HG02840 (cell line): ENCODE measurements at regions not wholly inside any gene's neighbourhood (a gene's known extent, or its start where the extent isn't known, plus 50 kb on each side); places are given as distances from the start of the nearest gene placed in this dataset.
"Not testable (repeated sequence)": the region's sequence is repeated elsewhere in the genome, so short reads cannot be mapped to it uniquely, and the experiment has no call there.

Source experiments
- ATAC-seq: cut with Tn5 transposase; IDR thresholded peaks from one replicate; pipeline ENCODE4 v1.9.1; 2021; ENCODE audit warnings: mild to moderate bottlenecking, moderate library complexity, moderate number of reproducible peaks; ENCODE audit not compliant: unreplicated experiment, low FRiP score

DNA sequence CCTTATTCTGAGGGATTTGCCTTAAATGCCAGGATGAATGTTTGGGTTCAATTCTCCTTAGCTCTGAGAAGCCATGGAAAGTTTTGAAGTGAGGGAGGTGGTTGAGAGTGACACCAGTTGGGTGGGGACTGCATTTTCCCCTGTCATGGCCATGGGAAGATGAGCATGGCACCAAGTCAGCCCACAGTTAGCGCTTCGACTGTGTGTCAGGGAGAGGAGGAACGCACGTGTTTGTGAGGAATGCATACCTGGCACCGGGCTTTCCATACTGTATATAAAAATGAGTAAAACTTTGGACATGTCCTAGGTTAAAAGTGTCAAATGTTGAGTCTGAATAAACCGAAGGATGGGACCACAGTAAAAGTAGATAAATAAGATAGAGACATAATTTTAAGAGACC is 187.5 kb upstream of the KL start:
- no peak for ATAC-seq

- no peak for ATAC-seq
Observed at GRCh38 chr13:32829269-32829668, 187.0 kb upstream of the KL start.

DNA sequence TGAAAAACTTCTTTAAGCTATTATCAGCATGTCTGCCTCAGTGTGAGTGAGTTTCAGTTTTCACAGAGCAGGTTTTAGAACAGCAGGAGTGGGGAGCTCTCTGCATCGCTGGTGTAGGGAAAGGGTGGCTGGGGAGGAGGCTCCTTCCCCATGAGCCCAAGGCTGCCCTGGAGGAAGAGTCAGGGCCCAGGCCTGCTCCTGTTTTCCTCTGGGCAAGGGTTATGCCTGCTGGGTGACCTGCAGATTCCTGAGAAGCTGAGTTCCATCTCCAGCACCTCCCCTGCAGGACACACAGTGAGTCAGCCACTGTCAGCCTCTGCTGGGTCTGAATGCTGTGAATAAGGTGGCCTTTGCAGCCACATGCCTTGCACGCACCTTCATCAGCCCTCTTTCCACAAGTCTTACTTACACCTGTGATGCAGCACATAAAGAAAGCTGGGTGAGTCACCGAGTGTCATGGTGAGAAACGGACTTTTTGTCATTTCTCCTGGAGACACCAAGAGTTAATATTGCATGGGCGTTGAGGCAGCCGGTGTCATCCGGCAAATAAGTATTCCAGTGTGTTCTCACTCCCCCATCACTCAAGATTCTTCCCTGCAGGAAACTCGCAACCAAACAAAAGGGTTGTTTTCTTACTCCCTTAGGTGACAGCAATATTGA is 186.4 kb upstream of the KL start:
- ATAC-seq = no peak

DNA sequence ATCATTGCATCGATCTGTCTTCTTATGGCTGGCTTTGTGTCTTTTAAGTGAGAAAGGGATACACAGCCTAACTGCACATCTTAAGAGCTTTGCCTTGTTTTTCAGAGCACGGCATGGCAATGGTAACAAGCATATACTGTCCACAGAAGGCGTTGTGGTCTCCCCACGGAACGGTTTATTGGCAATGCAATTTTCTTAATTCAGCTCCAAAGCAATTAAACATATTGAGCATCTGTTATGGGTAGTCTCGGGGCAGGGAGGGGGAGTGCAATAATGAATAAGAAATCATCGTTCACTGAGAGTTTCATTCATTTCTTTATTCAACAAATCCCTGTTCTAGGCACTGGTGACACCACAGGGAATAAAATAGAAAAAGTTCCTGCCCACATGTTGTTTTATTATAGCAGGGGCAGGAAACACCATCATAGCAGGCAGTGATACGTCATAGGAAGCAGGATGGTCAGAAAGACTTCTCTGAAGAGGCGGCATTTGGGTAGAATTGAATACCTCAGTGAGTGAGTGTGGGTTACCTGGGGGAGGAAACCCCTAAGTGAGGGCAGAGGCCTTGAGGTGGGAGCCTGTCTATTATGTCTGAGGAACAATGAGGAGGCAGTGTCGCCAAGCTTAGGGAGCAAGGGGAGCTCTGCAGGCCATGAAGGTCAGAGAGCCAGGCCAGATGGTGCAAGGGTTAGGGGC is 185.7 kb upstream of the KL start:
- ATAC-seq = no peak

- ATAC-seq = no peak
Observed at GRCh38 chr13:32837307-32837972, 178.8 kb upstream of the KL start.

DNA sequence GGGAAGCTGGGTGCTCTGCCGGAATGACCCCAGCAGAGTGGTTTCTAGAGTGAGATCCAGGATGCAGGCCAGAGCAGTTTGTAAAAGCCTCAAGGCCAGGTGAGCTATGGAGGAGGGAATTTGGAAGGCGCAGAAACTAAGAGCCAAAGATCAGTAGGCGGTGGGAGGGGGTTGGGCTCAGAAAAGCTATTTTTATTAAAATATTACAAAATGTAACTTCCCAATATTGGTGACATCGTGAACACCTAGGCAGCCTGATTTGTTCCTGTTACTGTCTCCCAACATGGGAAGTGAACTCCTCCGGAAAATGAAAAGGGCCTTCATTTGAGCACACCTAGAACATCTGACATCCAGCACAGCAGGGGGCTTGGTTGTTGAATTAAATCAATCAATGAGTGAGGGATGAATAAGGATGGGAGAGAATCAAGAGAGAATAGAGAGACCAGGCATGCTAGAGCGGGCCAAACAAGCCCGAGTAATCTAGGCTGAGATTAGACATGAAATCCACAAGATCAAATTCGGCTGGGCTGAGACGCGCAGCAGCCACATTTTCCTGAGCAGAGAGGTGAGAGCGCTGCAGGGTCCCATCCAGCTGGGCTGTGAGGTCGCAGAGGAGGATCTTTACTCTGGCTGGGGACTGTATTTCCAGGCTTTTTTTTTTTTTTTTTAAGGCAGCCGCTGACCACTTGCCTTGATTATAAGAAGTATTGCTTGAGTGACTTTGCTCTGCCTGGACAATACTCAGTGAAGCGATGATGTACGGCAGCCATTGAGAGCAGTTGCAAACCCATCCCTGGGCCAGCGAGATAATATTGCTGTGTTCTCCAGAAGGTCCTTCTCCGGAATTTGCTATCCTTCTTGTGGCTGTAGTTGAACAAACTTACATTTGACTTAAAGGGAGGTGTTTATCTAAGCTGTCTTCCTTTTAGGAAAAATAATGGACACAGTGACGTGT is 178.0 kb upstream of the KL start:
- ATAC-seq = no peak

- ATAC-seq = peak; percentile 55
Observed at GRCh38 chr13:32838945-32839344, 177.3 kb upstream of the KL start.

DNA sequence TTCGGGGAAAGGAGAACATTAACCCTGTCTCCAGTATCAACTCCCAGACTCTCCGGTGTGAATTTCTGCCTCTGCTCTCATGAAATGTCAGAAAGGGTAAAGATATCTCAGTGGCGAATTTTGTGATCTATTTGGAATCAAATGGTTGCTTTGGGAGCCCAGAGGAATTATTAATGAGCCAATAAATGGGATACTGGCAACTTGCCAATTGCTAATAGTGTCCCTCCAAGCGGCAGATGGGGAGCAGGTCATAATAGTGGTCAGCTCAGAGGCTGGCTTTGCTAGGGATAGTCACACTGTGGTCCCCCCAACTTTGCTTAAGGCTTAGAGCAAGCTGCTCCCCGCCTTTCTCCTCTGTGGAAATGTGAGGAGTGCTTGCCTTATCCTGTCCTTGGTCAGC is 176.1 kb upstream of the KL start:
- ATAC-seq = no peak

GRCh38 chr13:32840989-32841713 is 175.1 kb upstream of the KL start:
- no peak for ATAC-seq

GRCh38 chr13:32845952-32846950 is 170.0 kb upstream of the KL start:
- no peak for ATAC-seq

DNA sequence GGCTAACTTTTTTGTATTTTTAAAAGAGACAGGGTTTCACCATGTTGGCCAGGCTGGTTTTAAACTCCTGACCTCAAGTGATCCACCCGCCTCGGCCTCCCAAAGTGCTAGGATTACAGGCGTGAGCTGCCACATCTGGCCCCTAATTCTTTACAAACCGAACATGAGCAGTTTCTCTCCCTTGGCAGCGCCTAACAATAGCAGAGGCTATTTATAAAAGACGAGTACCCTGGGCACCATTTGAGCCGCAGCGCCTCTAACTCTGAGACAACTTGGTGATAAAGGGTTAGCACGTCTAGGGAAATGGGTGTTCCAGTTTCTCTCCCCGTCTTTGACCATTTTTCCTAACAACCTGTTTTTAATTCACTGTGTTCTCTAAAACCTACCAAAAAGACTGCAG is 168.2 kb upstream of the KL start:
- ATAC-seq = not testable (repeated sequence)

GRCh38 chr13:32849369-32849768 is 166.9 kb upstream of the KL start:
- ATAC-seq = no peak

GRCh38 chr13:32850316-32851052 is 165.7 kb upstream of the KL start:
- ATAC-seq = no peak

DNA sequence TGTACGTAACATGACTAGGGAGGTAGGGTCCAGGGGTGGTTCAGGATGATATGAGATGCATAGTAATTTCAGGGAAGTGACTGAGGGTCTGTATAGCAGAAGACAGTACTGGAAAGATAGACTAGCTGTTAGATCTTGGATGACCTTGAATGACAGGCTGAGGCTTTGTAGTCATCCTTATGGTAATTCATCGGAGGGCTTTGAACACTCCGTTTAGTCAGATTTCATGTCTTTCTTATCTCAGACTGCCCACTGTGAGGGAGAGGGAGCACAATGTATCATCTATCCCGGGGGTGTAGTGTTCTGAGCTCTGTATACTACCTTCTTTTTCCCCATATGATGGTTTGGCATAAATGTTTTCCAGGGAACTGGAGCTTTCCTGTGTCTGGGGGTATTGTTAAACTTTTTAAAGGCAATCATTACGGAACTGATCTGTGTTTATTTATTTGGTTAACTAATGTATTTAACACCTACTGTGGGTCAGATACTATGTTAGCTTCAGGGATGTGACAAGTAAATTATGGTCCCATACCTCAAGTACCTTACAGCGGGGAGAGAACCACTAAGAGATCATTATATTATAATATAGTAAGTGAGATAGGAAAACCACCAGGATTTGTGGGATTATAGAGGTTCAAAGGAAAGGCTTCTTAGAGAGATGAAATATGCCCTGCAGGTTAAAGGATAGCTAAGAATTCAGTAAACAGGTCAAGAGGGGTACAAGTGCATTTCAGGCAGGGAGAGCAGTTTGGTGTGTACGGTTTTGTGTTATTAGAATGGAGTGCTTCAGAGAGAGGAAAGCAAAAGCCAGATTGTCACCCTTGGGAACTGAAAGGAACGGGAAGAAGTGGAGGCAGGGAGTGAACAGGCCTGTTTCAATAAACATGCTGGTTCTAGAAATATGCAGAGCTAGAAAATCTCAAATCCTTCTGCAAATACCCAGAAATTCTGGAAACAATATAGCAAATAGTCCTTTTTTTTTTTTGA is 164.8 kb upstream of the KL start:
- no peak for ATAC-seq

DNA sequence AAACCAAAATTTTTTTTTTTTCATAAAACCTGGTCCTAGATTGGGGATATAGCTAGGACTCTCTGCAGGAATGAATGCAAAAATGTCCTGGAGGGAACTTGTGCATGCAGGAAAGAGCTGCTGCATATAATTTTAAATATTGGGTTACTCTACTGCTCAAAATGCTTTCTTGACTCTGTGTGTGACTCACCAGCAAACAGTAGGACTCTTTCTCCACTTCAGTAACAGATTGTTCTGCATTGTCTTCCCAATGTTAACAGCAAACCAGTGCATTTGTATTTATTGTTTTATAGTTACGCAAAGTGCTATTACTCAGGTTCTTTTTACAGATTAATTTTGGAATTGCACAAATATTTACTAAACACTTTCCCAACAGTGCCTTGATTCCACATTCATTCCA is 163.7 kb upstream of the KL start:
- ATAC-seq = no peak

DNA sequence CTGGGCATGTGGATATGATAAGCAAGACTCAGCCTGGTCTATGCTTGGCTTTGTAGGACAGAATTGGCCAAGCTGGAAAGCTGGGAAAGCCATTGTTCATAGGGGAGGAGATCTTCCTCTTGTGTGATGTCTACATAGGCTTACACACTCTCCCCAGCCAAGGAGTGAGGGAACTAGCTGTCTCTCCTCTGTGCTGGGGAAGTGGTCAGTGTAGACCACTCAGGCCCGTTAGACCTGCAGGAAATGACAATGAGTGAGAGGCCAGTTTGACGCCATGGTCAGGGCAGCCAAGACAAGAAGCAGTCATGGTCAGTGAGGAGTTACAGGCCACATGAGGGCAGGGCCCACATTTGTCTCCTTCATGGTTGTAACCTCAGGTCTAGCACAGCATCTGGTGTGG is 159.1 kb upstream of the KL start:
- ATAC-seq = no peak

- ATAC-seq = no peak
Observed at GRCh38 chr13:32857689-32858088, 158.5 kb upstream of the KL start.
